ENCODE measurements at regions not wholly inside any gene's neighbourhood (a gene's known extent, or its start where the extent isn't known, plus 50 kb on each side); places are given as distances from the start of the nearest gene placed in this dataset.
A peak's percentile ranks its signal among the peaks of the same experiment; 100 is the strongest.

DNA sequence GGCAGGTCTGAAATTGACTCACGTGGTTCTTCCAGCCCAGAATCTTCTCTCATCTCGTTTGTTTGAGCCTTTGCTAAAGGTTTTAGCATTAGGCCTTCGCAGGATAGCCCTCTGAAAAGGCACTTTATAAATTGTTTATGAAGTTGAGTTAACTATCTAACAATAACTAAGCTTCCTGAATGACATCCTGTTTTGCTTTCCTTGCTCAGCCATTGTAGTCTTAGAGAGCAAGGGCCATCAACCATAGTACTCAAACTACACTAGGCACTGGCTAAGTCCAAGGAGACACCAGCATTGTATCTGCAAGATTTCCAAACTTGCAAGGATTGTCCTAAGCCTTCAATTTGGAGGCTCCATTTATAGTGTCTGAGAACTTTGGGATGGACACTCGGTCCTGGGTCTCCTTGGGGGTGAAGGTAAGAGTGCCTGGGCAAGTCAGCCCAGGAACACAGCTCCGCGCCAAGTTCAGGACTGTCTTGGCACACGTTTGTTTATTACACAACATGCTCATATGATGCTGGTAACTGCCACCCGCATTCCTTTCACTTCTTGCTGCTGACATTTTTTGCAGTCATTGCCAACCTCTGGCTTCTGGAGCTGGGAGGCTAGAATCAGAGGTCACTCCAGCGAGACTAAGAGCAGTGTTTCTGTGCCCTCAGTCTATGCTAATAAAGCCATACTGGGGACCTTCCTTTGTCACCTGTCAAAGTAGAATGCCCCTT is 151.1 kb downstream of the ESM1 start:
- TF ChIP-seq, protein P1, sequence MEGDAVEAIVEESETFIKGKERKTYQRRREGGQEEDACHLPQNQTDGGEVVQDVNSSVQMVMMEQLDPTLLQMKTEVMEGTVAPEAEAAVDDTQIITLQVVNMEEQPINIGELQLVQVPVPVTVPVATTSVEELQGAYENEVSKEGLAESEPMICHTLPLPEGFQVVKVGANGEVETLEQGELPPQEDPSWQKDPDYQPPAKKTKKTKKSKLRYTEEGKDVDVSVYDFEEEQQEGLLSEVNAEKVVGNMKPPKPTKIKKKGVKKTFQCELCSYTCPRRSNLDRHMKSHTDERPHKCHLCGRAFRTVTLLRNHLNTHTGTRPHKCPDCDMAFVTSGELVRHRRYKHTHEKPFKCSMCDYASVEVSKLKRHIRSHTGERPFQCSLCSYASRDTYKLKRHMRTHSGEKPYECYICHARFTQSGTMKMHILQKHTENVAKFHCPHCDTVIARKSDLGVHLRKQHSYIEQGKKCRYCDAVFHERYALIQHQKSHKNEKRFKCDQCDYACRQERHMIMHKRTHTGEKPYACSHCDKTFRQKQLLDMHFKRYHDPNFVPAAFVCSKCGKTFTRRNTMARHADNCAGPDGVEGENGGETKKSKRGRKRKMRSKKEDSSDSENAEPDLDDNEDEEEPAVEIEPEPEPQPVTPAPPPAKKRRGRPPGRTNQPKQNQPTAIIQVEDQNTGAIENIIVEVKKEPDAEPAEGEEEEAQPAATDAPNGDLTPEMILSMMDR (IDR thresholded peaks at IDR 0.05; ENCODE audit: insufficient read depth, low read length, missing control alignments): no peak
- ChIA-PET POLR2A (no interaction called here), CTCF (interaction anchor here (1.6 to 9.4 kb wide), 3 partner anchors 11 to 317 kb away, joined by 4 to 49 read pairs (median 17); partner anchors contain the start of gene SNX18)
- DNase-seq (ENCODE audit: low read depth, low spot score): no peak
- H3K4me3 ChIP-seq (ENCODE audit: low read depth, low read length): no peak overlapping the region

DNA sequence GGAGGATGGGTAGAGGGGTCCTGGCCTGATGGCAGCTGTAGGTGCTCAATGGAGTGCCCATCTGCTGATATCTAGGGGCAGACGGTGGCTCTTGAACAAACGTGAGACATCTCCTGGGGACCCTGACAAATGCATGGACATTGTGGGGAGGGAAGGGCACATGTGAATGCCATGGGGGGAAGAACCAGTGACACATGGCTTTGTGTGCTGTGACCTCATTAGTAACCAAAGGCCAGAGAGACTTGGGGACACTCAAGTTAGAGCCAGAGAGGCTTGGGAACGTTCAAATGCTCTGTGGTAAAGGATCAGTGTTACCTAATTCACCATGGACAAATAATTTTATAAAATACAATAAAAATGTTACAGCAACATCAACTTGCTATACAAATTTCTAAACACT is 151.8 kb downstream of the ESM1 start:
- TF ChIP-seq, protein P1 (IDR thresholded peaks at IDR 0.05; ENCODE audit: insufficient read depth, low read length, missing control alignments): no peak
- POLR2A ChIA-PET: no interaction called here
- H3K4me3 ChIP-seq (ENCODE audit: low read depth, low read length): no peak overlapping the region
- CTCF ChIA-PET: interaction anchor here (2.0 to 9.4 kb wide), 3 partner anchors 11 to 316 kb away, joined by 11 to 49 read pairs (median 17); partner anchors contain the start of gene SNX18
- DNase-seq (ENCODE audit: low read depth, low spot score): no peak

DNA sequence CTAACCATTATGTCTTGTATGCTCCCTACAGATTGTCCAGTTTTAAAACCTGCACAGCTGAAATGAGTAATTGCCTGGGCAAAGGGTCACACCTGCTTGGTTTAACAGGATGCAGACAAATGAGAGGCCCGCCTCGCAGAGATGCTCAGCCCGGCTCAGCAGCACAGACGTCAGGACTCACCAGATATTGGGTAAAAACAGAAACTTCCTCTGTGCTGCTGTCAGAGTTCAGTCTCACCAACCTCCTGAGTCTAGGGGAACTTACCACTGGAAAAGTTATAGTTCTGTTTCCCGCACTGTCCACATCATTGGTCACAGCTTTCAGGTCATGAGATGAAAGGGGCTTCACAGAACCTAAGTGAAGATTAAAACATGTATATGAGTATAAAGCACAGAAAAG is 152.5 kb downstream of the ESM1 start:
- no peak overlapping the region for H3K4me3 ChIP-seq (ENCODE audit: low read depth, low read length)
- no peak for DNase-seq (ENCODE audit: low read depth, low spot score)
- ChIA-PET CTCF (interaction anchor here (2.0 to 9.4 kb wide), 2 partner anchors 12 to 316 kb away, joined by 11 to 49 read pairs; partner anchors contain the start of gene SNX18), POLR2A (no interaction called here)
- TF ChIP-seq, protein P1 (IDR thresholded peaks at IDR 0.05; ENCODE audit: insufficient read depth, low read length, missing control alignments): no peak

DNA sequence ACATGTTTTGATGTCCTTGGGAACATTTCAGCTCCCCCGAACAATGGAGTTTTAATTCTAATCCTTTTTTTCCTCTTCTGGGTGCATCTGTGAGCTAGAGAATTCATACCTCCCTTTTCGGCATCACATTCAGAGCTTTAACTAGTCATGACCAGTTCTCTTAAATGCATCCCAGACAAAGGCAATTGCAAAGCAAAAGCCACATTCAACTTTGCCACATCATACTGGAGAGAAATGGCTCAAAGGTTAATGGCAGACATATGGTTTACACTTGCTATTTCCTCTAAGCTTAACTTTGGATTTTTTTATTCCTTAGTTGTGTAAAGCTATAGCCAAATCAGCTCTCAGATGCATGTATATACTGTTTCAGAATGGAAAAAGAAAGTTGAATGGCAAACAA is 153.3 kb downstream of the ESM1 start:
- ChIA-PET CTCF (interaction anchor here (2.0 kb wide), 1 partner anchor 13 kb away, joined by 11 read pairs; no protein-coding TSS in a partner anchor), POLR2A (no interaction called here)
- no peak overlapping the region for H3K4me3 ChIP-seq (ENCODE audit: low read depth, low read length)
- TF ChIP-seq, protein P1 (IDR thresholded peaks at IDR 0.05; ENCODE audit: insufficient read depth, low read length, missing control alignments): no peak
- DNase-seq (ENCODE audit: low read depth, low spot score): peak; percentile 47

DNA sequence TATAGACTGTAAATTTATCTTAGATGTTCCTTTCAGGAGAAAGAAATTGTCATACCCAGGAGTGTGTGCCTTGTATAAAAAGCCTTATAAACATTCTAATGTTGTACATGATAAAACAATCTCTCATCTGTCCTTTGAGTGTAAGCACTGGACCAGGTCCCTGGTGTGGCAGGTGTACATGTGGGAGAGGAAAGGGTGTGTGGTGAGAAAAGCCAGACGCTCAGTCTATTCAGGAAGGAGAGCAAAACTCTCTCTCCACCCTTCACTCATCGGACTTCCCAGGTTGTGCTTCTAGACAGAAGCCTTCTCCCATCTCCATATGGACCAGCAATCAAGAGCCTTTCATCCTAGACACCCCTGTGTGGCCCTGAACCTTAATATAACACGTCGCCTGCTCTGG is 154.2 kb downstream of the ESM1 start:
- TF ChIP-seq, protein P1 (IDR thresholded peaks at IDR 0.05; ENCODE audit: insufficient read depth, low read length, missing control alignments): no peak
- ChIA-PET CTCF (interaction anchor here (1.5 kb wide), 1 partner anchor 14 kb away, joined by 8 read pairs; no protein-coding TSS in a partner anchor), POLR2A (no interaction called here)
- DNase-seq (ENCODE audit: low read depth, low spot score): no peak
- no peak overlapping the region for H3K4me3 ChIP-seq (ENCODE audit: low read depth, low read length)

- no peak for DNase-seq (ENCODE audit: low read depth, low spot score)
- CTCF ChIA-PET: interaction anchor here (1.0 to 1.5 kb wide), 5 partner anchors 8 to 312 kb away, joined by 3 to 8 read pairs (median 3); partner anchors contain the start of gene SNX18
- TF ChIP-seq, protein P1 (IDR thresholded peaks at IDR 0.05; ENCODE audit: insufficient read depth, low read length, missing control alignments): no peak
- POLR2A ChIA-PET: no interaction called here
- H3K4me3 ChIP-seq (ENCODE audit: low read depth, low read length): no peak overlapping the region
Observed at GRCh38 chr5:54829676-54830535, 155.5 kb downstream of the ESM1 start.
